Islet of Langerhans (tissue), 1 donor: ENCODE measurements at regions not wholly inside any gene's neighbourhood (a gene's known extent, or its start where the extent isn't known, plus 50 kb on each side); places are given as distances from the start of the nearest gene placed in this dataset.
"Not testable (repeated sequence)": the region's sequence is repeated elsewhere in the genome, so short reads cannot be mapped to it uniquely, and the experiment has no call there.

Experiments
- FAIRE-seq: peaks from one replicate; lab custom pipeline; 2011; peaks lifted over from hg19 to GRCh38; lab: Jason Lieb, UNC

DNA sequence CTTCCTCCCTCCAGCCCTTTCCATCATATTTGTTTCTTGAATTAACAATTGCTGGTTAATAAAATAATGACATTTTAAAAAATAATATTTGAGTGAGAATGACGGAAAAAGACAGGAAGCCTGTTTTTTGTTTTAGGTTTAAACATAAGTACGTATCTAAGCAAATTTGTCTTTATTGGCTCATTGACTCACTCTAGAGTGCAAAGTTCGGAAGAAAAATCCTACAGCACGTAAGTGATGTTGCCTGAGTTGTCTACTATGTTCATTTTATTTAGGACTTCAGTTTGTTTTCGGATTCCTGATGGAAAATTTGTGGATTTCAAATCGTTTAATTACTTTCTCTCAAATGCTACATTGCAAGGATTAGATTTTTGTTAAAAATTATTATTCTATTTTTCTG, 1435.7 kb upstream of the ADGRB3 start:
- FAIRE-seq: no peak

DNA sequence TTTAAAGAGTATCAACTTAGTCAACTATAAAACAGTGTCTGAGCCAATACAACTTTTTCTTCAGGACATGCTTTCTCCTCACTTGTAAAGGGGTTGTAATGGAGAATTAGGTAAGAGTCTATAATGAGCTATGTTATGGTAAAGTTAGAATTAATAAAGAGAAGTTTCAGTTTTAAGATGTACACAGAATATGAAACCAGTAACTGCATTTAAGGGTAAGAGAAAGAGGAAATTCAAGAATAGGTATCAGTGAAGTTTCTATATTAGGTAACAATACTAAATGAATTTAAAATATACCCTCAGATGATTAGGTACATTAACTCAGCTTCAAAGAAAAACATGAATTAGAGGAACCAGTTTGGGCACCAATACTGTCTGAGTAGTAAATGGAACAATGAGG, 1444.3 kb upstream of the ADGRB3 start:
- no peak for FAIRE-seq

DNA sequence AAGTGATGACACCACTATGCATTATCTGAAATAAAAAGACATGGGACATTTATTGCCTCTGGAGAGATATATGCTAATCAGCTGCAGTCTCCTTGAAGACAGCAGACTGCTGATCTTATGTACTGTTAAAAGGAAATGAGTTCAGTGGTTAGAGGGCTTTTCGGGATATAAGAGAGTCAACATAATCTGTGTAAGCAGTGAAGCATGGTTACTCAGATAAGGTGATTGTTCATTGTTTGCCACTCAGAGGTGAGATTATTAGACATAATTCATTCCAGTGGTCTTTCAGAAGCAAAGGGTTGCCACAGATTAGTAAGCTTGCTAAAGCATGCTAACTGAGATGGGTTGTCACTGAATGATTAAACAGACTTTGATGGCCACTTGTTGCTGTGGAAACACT, 1450.7 kb upstream of the ADGRB3 start:
- no peak for FAIRE-seq

DNA sequence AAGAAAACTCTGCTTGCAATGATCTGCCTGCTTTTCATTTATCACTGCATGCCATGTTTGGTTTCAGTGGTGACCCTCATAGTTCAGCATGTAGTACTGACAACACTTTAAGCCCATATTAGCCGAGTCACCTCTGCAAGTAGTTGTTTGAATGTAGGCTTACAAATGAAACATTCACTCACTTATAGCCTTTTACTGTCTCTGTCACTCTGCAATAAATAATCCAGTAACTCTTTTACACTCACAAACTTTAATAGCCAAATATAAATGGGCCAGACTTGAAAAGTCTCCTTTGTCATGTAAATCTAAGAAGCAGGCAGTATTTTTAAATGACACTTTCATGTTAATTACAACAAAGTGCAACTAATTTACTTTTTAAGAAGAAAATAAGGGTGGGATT, 1460.0 kb upstream of the ADGRB3 start:
- no peak for FAIRE-seq

DNA sequence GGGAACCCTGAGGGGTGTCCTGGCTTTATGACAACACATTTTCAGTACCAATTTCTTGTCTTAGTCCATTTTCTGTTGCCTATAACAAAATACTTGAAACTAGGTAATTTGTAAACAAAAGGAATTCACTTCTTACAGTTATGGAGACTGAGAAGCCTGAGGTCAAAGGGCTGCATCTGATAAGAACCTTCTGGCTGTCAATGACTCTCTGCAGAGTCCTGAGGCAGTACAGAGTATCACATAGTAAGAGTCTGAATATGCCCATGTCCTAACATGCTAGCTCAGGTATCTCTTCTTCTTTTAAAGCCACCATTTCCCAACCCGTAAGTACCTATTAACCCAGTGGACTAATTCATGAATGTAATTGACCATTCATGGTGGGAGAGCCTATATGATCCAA, 1458.6 kb upstream of the EYS start:
- no peak for FAIRE-seq

DNA sequence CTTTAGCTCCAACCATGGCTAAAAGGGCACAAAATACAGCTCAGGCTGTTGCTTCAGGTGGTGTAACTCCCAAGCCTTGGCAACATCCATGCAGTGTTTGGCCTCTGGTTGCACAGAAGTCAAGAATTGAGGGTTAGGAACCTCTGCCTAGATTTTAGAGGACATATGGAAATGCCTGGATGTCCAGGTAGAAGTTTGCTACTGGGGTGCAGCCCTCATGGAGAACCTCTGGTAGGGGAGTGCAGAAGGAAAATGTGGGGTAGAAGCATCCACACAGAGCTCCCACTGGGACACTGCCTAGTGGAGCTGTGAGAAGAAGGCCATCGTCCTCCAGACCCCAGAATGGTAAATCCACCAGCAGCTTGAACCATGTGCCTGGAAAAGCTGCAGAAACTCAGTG, 1453.8 kb upstream of the EYS start:
- FAIRE-seq: no peak

DNA sequence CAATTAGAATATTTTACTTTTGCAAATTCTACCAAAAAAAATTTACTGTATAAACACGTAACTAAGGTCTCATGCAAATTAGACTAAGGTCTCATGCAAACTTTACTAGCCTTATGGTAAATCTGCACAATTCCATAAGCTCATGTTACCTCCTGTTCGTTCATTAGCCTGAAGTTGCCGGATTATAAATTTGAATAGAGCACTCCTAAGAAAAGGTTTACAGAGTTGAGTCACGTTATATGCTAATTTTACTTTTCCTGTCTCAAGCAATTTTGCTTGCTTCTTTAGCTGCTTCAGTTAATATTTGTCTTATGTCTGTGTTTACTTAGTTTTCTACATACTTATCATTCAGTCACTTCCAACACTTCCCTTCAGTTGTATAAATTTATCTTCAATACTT, 1434.0 kb upstream of the EYS start:
- FAIRE-seq: no peak

DNA sequence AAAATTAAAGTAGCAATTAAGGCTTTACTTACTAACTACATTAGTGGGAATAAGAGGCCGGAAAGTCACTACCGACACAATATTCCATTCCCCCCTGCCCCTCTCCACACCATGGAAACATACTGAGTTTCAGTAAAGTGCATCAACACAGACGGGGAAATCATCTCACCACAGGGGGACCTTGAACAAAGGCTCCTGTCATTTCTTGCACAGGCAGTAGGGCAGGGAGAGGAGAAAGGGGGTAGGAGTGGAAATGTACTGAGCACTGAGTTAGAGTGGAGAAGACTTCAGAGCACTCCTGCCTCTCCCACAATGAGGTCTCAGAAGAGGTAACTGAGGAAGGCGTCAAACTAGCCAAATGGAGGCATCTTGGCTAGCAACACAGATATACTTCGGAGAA, 1426.9 kb upstream of the EYS start:
- no peak for FAIRE-seq

DNA sequence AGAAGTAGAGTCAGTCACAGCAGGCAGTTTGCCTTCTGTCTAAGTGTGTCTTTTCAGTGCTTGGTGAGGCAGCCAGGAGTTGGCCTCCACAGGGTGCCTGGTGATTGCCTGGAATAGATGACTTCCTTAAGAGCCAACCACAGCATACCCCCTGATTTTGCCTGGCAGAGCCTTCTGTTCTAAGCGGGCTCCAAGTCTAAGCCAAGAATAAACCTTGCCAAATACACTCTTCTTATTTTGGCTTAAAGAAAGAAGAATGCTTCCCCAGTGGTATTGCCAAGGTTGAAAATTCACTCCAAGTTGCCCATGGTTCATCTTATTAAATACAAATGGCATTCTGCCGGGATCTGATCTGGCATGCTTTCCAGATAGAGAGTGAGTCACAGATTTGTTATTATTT, 1424.8 kb upstream of the EYS start:
- no peak for FAIRE-seq

DNA sequence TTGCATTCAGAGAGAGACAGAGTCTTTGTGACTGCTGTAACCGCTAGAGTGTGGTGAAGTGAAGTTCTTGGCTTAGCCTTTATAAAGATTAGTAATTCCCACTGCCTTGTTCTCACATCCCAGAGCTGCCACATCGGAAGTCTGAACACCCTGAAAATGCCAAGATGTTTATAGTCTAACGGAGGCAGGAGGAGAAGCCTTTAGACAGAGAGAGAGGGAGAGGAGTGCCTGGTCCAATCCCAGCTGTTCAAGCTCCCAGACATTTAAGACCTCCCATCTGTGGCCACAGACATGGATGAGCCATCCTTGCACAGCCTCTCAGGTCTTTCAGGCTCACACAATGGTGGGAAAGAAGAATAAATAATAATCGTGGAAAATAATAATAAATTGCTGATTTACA, 1422.8 kb upstream of the EYS start:
- no peak for FAIRE-seq

DNA sequence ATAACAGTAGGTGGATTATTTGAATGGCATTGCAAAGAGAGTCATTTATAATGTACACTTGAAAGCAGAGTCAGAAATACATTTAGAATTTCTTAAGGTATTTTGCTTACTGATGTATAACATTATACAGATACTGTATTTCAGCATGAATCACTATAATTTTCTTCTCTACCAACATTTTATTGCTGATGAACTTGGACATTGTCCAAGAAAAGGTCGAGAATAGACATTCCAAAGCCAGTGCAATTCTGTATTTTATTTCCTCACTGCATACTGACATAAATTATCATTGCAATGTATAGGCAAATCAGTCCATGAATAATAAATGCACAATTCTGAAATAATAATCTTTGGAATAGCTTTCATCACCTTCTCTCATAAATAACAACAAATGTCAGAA, 1420.0 kb upstream of the EYS start:
- FAIRE-seq: no peak

DNA sequence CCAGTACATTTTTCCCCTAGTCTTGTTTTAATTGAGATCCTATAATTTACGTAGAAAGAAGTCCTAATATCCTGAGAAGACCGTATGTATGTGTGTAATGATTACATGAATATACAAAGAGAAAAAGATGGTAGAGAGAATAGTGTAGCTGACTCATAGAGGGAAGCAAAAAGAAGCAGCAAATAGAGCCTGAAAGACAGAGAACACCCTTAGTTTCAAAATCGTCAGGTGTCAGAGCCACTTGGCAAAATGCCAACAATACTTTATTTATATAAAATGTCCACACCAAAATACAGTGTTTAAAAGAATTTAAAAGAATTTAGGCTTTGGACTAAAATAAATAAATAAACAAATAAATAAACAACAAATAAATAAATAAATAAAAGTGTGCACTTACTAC, 1414.1 kb upstream of the EYS start:
- FAIRE-seq: no peak

DNA sequence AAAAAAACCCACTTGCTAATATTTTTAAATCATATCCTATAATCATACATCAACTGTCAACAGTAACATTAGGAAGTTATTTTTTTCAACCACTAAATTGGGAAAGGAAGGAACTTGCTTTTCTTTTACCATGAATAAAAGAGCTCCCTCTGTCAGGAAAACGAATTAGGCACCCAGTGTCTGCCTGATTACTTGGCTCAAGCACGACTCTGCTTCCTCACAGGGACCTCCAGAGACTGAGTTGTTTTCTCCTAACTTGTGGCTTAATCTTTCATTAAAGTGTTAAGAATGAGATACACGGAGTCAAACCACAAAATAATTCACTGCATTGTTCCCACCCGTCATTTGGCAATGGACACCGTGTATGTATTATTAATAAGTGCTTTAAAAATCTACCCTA, 1405.1 kb upstream of the EYS start:
- no peak for FAIRE-seq

DNA sequence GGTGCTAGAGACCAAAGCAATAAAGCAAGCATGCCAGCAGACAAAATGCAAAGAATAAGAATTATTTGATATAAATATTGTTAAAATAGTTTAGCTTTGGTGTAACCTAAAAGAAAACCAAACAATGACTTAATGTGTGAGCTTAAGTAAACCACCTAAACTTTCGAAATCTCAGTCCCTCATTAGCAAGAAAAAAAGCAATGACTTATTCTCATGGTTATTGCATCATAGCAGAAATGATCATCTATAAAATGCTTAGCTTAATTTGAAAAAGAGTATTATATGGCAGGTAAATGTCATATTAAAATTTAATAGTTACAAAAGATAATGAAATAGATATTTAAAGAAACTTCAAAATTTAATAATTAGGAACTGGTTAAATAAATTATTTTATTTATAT, 1395.7 kb upstream of the EYS start:
- FAIRE-seq: no peak

DNA sequence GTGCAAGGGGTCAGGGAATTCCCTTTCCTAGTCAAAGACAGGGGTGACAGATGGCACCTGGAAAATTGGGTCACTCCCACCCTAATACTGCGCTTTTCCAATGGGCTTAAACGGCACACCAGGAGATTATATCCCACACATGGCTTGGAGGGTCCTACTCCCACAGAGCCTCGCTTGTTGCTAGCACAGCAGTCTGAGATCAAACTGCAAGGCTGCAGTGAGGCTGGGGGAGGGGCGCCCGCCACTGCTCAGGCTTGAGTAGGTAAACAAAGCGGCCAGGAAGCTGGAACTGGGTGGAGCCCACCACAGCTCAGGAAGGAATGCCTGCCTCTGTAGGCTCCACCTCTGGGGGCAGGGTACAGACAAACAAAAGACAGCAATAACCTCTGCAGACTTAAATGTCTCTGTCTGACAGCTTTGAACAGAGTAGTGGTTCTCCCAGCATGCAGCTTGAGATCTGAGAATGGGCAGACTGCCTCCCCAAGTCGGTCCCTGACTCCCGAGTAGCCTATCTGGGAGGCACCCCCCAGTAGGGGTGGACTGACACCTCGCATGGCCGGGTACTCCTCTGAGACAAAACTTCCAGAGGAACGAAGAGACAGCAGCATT, 1388.7 kb upstream of the EYS start:
- FAIRE-seq: not testable (repeated sequence)

DNA sequence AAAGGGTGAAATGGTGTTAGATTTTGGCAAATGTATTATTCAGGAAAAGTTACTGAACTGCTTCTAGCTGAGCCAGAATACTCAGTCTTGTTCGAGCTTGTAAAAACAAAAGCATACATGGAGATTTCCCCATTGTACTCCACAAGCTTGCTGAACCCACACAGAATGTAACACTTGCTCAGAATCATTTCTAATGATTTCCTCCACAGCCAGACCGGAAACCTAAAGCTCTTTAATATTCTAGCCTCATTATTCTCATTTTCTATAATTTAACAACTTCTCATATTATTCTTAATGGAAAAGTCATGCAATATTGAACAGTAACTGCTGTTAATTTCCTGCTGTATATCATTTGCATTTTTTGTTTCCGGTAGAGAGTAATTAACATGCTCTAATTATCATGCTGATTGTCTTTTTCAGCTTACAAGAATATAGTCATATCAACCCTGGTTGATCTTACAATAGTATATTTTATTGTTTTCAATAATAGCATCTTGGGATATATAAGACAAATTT, 1387.5 kb upstream of the EYS start:
- FAIRE-seq: no peak

DNA sequence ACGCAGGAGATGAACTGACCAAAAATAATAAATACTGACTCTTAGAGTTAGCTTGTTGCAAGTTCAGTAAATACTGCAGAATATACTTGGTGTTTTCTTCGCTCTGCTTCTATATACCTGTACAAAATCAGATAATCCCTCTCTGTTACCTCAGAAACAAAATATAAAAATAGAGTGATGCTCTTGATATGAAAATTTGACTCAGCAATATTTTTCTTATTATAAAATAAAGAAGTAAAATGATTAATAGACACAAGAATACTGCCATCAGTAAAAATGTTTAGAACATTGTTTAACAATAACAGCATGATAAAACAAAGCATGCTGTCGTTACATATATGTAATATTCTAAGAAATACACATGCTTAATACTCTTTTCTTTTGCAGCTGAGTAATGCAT, 1366.9 kb upstream of the EYS start:
- no peak for FAIRE-seq

DNA sequence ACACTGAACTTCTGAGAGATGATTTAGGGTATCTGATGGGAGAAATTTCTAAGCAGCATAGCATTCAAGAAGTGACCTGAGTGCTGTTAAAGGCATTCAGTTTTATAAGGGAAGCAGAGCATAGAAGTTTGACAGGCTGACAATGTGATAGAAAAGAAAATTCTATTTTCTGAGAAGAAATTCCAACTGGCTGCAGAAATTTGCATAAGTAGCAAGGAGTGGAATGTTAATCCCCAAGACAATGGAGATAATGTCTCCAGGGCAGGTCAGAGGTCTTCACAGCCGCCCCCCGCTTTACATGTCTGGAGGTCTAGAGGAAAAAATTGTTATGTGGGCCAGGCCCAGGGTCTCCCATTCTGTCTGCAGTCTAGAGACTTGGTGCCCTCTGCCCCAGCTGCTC, 1361.8 kb upstream of the EYS start:
- no peak for FAIRE-seq

DNA sequence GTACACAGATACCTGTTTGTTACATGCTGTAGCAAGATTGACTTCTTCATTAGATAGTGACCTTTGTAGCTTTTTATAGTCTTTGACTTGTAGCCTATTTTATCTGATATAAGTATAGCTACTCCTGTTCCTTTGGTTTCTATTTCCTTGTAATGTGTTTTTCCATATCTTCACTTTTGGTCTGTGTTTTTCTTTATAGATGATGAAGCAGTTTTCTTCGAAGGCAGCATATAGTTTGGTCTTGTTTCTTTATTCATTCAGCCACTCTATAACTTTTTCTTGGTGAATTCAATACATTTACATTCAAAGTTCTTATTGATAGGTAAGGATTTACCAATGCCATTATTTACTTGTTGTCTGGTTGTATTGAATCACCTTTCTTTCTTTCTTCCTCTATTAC, 1357.3 kb upstream of the EYS start:
- FAIRE-seq: no peak

DNA sequence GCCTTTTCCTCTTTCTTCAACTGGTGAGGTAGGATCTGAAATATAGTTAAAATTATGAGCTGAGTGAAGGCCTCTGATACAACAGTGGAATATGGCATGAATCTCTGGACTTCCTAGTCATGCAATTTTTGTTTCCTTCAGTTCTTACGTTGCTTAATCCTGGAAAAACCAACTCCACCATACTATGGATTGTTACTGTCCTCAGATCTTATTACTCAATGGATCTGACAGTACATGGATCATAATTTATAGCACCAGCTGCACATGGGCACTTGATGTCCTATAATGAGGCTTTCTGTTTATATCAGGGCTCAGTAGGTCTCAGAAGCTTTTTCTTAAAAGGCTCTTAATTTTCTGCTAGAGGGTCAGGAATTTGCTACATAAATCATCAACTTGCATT, 1341.0 kb upstream of the EYS start:
- FAIRE-seq: no peak

DNA sequence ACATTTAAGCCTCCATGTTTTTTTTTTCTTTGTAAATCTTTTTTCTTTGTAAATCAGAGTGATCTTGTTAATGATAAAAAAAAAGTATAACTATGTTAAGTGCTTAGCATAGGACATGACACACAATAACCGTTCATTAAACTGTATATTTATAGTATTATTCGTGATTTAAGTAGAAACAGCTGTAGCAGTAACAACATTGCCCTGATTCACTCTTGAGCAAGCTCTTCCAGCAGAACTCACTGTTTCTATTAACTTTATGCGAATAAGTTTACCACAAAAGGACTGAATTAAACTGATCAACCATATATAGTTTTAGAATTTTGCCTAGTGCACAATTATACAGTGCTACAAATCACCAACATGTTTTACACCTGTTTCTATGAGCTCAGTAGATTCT, 1338.0 kb upstream of the EYS start:
- no peak for FAIRE-seq

DNA sequence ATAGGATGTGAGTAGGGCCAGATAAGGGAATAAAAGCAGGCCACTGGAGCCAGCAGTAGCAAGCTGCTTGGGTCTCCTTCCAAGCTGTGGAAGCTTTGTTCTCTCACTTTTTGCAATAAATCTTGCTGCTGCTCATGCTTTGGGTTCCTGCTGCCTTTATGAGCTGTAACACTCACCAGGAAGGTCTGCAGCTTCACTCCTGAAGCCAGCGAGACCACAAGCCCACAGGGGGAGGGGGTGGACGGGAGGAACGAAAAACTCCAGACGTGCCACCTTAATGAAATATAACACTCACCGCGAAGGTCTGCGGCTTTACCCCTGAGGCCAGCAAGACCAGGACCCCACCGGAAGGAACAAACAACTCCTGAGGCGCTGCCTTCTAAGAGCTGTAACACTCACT, 1324.4 kb upstream of the EYS start:
- no peak for FAIRE-seq

DNA sequence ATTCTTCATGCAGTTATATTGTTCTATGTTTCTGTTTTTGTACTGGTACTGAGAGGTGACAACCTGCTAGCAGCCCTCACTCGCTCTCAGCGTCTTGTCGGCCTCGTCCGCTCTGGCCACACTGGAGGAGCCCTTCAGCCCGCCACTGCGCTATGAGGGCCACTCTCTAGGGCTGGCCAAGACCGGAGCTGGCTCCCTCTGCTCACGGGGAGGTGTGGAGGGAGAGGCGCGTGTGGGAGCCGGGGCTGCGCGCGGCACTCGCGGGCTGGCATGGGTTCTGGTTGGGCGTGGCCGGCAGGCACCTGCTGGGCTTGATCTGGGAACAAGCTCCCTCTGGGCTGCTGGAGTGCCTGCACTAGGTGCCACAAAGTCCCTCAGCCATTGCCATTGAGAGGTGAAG, 1323.8 kb upstream of the EYS start:
- no peak for FAIRE-seq

DNA sequence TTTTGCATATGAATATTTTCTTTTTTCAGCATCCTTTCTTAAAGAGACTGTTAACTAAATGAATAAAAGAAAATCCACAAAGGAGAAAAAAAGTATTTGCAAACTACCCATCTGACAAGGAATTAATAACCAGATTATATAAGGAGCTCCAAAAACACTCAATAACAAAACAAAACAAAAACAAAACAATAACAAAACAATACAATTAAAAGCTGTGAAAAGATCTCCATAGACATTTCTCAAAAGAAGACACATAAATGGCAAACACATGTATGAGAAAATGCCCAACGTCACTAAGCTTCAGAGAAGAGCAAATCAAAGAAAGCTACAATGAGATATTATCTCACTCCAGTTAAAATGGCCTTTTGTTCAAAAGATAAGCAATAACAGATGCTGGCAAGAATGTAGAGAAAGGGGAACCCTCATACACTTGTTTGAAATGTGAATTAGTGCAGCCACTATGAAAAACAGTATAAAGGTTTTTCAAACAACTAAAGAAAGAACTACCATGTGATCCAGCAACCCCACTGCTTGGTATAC, 1310.0 kb upstream of the EYS start:
- FAIRE-seq: no peak

DNA sequence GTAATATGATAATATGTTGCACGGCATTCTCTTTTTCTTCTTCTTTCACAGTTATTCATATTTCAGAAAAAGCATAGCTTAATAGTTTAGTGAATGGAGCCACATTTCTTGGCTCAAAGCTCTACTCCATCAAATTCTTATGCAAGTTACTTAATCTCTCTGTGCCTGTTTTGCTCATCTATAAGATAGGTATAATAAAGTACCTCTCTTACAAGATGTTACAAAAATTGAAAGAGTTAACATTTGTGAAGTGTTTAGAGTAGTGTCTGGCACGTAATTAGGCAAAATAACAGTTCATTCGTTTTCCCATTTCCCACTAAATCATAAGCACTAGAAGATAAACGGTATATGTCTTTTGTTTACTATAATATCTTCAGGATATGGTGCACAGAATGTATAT, 1304.4 kb upstream of the EYS start:
- FAIRE-seq: no peak
